ENCODE measurements at regions not wholly inside any gene's neighbourhood (a gene's known extent, or its start where the extent isn't known, plus 50 kb on each side); places are given as distances from the start of the nearest gene placed in this dataset.
"Not testable (repeated sequence)": the region's sequence is repeated elsewhere in the genome, so short reads cannot be mapped to it uniquely, and the experiment has no call there.

DNA sequence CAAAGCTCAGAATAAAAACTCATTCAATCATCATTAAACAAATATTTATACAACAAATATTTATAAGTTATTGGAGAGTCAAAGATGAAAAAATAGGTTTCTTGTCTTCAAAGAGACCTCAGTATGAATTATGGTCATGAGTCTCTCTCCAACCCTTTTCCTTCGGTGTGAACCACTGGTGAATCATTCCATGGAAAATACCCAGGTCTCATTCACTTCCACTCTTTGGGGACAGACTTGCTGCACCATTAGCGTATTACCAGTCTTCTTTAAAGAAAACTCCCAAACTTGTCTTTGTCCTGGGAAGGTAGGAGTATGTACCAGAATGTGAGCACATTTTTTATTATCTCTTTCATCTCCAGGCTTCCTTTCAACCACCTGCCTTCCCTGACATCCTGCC lies 257.4 kb upstream of the RBMS1 start:
- no peak for DNase-seq (ENCODE audit: low read depth, low spot score)
- no peak overlapping the region for H3K4me3 ChIP-seq (ENCODE audit: low read length)

DNA sequence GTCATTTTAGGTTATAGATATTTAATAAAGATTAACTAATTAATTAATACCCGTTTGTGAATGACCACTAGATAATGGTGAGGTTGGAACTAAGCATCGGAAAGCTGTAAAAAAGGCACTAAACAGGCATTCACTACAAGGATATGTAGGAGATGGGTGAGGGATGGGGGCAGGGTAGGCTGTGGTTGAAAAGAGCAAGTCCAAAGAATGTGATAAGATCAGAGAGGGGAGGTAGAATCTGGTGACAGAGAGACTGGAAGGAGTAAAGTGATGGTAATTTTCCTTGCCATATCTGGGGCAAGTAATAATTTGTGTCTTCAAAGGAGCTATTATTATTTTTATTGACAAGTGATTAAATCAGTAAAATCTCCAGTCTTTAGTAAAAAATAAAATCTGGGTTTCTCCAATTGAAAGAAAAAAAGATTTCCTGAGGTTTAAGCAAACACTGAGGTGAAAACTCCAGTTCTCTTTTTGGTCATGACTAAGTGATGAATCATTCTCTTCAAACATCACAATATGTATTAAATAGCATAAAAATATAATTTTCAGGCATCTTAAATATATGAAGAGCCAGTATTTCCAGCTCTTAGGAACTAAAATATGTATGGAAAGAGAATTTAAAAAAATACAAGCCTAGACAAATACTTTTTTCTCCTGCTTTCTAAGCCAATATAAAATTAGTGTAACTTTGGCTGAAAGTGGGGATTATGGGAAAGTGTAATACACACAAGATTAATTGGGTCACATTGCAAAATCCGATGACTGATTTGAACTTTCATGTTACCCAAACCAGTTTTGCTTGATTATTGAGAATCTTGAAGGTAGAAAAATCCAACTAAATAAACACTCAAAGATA lies 259.1 kb upstream of the RBMS1 start:
- H3K4me3 ChIP-seq (ENCODE audit: low read length): no peak overlapping the region
- DNase-seq (ENCODE audit: low read depth, low spot score): no peak

DNA sequence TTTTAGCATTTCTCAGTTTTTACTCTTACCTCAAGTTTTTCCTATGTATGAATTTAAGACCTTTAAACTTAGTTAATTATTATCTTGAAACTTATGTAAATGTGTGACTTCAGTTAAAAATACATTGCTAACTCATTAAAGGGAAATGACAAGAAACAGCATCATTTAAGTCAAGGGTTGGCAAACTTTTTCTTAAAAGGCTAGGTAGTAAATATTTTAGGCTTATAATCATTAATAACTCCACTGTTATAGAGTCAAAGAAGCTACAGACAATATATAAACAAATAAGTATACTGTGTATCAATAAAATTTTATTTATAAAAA lies 259.7 kb upstream of the RBMS1 start:
- no peak for DNase-seq (ENCODE audit: low read depth, low spot score)
- H3K4me3 ChIP-seq (ENCODE audit: low read length): no peak overlapping the region

DNA sequence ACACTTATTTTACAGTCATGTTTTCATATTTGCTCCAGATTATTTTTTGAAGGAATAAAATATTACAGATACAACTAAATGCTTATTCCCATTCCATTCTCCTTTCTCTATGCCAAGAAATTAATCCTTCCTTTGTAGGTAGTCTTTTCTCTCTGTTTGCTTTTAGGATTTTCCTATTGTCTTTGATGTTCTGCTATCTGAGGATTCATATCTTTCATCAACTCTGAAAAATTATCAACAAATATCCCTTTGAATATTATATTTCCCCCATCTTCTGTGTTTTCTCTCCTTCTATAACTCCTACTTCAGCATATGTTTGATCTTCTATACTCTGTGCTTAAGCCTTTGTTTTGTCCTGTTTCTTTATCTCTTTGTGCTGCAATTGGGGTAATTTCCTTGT lies 260.4 kb upstream of the RBMS1 start:
- DNase-seq (ENCODE audit: low read depth, low spot score): no peak
- H3K4me3 ChIP-seq (ENCODE audit: low read length): no peak overlapping the region

DNA sequence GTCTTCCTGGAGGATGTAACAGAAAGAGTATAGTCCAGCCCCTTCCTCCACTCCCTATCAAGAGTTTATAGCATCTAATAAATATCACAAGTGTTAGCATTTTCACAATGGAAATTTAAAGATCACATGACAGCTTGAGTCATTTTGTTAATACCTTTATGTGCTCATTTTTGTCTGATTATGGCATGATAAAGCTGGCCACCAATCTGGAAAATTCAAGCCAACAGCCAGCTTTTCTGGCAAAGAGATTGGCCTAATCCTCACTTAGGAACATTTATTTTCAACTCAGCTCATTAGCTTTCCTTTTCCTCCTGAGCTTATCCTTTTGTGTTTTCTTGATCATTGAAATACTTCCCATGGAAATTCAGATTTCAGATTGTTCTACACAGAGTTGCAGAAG lies 262.9 kb upstream of the RBMS1 start:
- no peak overlapping the region for H3K4me3 ChIP-seq (ENCODE audit: low read length)
- DNase-seq (ENCODE audit: low read depth, low spot score): no peak

DNA sequence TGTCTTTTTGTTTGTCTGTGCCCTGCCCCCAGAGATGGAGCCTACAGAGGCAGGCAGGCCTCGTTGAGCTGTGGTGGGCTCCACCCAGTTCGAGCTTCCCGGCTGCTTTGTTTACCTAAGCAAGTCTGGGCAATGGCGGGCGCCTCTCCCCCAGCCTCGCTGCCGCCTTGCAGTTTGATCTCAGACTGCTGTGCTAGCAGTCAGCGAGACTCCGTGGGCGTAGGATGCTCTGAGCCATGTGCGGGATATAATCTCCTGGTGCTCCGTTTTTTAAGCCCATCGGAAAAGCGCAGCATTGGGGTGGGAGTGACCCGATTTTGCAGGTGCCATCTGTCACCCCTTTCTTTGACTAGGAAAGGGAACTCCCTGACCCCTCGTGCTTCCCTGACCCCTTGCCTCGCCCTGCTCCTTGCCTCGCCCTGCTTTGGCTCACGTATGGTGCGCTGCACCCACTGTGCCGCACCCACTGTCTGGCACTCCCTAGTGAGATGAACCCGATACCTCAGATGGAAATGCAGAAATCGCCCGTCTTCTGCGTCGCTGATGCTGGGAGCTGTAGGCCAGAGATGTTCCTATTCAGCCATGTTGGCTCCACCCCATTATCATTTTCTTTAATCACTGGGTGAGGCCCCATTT lies 269.0 kb upstream of the RBMS1 start:
- not testable (repeated sequence) for H3K4me3 ChIP-seq (ENCODE audit: low read length); DNase-seq (ENCODE audit: low read depth, low spot score)

DNA sequence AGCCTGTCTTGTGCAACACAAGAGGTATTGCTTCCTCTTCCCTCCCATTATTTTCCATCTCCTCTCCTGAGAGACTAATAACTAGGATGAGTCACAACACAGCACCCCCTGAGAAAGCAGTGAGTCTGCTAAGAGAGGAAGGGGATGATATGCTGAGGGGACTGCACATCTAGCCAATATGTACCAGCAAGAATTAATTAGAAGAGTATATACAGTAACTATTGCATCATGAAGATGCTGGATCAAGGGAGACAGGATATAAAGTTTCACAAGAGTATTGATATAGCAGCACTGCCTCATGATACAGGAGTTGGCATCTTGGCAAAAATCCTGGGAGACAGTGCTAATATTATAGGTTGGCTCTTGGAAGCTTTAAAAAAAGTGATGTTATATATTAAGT lies 289.9 kb upstream of the RBMS1 start:
- no peak overlapping the region for H3K4me3 ChIP-seq (ENCODE audit: low read length)
- DNase-seq (ENCODE audit: low read depth, low spot score): no peak

DNA sequence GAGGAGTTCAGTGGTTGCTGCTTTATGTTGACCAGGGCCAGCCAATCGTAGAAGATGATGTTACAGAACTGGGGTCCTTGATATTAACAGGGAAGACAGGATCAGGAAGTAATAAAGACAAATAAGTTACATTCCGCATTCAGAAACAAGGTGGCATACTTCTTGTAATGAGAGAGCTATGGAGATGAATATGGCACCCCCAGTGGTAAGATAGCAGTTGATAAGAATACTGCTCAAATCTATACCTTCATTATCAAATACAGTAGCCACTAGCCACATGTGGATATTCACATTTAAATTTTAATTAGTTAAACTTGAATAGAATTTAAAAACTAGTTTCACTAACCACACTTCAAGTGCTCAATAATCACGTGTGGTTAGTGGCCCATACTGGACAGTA lies 290.4 kb upstream of the RBMS1 start:
- DNase-seq (ENCODE audit: low read depth, low spot score): no peak
- no peak overlapping the region for H3K4me3 ChIP-seq (ENCODE audit: low read length)

DNA sequence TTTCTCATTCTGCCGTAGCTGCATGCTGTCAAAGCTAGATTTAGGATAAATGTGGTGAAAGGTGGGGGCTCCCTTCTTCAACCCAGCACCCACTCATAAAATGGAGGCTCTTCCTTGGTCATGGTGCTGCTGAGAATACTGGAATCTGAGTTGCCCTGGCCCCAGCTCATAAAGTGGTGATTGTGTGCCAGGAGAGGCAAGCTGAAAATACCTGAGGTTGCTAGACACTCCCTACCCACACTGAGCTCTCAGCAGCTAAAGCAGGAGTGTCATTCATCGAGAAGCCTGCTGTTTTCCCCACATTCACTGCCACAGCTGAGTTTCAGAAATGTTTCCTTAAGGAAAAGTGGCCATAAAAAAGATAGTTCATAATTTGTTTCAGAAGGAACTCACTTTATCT lies 297.1 kb upstream of the RBMS1 start:
- no peak for DNase-seq (ENCODE audit: low read depth, low spot score)

DNA sequence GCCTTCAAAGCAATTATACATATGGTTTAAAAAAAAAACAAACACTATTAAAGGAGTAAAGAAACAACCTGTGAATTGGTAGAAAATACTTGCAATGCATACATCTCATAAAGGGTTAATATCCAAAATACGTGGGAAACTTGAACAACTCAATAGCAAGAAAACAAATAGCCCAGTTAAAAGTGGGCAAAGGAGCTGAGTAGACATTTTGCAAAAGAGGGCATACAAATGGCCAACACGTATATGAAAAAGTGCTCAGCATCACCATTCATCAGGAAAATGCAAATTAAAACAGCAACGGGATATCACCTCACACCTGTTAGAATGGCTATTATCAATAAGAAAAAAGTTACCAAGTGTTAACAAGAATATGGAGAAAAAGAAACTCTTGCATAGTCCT lies 298.3 kb upstream of the RBMS1 start:
- no peak for DNase-seq (ENCODE audit: low read depth, low spot score)
- H3K4me3 ChIP-seq (ENCODE audit: low read length): no peak overlapping the region

More for the DNA sequence above, 297.1 kb upstream of the RBMS1 start:
- no peak overlapping the region for H3K4me3 ChIP-seq (ENCODE audit: low read length)

DNA sequence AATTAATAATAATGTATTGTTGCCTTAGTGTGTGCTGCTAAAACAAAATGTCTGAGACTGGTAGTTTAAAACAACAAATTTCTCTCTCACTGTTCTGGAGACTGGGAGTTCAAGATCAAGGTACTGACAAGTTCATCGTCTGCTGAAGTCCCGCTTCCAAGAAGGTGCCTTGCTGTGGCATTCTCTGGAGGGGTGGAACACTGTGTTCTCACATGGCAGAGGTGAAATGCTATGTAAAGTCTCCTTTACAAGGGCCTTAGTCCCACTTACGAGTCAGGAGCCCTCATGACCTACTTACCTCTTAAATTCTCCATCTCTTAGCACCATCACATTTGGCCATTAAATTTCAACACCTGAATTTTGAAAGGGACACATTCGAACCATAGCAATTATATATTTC lies 299.2 kb upstream of the RBMS1 start:
- no peak overlapping the region for H3K4me3 ChIP-seq (ENCODE audit: low read length)
- no peak for DNase-seq (ENCODE audit: low read depth, low spot score)

DNA sequence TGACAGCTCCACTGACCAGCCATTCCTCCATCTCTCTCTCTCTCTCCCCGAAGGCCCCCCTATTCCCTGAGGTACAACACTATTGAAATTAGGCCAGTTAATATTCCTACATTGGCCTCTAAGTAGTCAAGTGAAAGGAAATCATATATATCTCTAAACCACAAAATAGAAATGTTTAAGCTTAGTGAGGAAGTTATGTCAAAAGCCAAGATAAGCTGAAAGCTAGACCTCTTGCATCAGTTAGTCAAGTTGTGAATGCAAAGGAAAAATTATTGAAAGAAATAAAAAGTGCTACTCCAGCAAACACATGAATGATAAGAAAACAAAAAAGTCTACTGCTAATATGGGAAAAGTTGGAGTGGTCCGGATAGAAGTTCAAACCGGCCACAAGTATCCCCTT lies 301.3 kb upstream of the RBMS1 start:
- no peak overlapping the region for H3K4me3 ChIP-seq (ENCODE audit: low read length)
- DNase-seq (ENCODE audit: low read depth, low spot score): no peak

DNA sequence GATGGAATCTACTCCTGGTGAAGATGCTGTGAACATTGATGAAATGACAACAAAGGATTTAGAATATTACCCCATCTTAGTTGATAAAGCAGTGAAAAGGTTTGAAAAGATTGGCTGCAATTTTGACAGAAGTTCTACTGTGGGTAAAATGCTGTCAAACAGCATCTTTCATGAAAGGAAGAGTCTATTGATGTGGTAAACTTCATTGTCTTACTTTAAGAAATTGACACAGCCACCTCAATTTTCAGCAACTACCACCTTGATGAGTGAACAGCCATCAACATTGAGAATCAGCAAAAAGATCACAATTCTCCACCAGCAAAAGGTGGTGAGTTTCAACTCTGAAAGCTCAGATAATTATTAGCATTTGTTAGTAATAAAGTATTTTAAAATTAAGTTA lies 310.3 kb upstream of the RBMS1 start:
- peak; percentile 62 for DNase-seq (ENCODE audit: low read depth, low spot score)
- no peak overlapping the region for H3K4me3 ChIP-seq (ENCODE audit: low read length)

DNA sequence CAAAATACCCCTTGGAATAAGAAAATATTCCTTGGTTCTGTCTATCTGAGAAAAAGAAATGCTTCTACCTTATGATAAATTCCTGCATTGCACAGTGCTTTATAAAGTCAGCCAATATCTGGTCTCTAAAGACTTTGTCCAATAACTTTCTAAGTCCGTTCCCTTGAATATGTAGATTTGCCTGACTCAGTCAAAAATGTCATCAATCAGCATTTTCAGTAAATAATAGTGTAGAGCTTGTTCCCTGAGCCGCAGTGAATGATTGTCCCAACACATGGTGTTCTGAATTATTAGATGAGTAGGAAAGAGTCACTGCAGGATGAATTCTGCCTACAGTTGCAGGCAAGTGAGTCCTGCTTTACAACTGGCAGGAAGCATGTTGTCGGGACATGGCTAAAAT lies 316.8 kb upstream of the RBMS1 start:
- no peak for DNase-seq (ENCODE audit: low read depth, low spot score)
- H3K4me3 ChIP-seq (ENCODE audit: low read length): no peak overlapping the region

DNA sequence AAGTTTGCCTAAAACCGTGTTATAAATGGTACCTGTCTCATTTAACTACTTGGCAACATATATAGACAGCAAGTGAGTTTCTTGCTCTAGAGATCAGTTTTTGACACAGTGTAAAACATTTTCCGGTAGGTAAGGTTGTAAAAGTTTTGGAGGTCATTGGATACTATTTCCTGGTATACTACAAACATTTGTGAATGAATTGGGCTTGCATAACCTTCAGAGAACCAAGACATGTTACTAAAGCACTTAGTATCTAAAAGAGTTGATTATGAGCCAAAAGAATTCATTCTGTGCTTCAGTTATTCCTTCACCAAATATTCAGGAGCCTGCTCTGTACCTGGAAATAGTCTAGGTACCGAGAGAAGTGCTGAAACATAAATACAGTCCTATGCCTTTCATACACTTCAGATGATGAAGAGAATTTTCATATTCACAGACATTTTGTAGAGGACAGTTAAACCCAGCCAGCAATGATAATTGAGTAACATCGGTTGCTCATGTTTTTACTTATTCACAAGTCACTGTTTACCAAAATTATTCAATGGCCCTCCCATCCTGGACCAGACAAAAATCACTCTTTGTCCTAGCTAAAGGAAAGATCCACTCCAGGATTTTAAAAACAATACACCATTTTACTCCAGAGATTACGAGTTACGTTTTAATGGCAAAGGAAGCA lies 319.4 kb upstream of the RBMS1 start:
- no peak for DNase-seq (ENCODE audit: low read depth, low spot score)
- H3K4me3 ChIP-seq (ENCODE audit: low read length): no peak overlapping the region

DNA sequence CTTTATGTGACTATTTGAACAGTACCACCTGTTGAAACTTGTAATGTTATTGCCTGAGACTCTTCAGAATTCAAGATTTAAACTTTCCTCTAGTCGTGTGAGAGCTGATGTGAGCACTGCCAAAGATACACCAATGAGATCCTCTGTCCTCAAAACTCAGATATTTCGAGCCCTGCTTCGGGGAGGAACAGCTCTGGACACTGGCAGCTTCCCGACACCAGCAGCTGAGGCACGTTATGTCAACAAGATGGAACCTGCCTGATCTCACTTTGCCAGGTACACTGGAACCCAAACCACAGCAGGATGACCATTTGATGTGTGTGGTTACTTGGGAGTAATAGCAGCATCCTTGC lies 319.9 kb upstream of the RBMS1 start:
- no peak for DNase-seq (ENCODE audit: low read depth, low spot score)
- no peak overlapping the region for H3K4me3 ChIP-seq (ENCODE audit: low read length)

DNA sequence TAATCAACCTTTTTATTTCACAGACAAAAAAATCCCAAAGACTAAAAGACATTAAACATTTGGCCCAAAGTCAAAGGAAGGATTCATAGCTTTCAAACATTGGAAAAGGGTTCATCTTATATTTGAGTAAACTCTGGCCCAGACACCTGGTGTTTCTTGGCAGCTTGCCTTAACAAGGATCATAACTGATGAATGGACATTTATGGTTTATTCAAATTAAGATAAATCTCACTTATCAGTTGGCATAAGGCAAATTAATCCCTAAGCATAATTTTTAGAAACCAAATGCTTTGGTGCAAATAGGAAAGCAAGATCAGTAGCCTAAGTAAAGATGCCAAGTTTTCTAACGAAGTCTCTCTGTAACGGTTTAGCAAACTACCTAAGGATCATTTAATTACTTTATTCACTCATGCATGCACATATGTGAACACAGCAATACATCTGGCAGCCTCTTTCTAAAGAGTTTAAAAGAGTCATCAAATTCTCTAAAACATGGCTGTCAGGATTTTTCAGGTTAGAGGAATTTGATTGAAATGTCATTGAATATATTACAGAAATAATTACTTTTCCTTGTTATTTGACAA lies 323.4 kb upstream of the RBMS1 start:
- no peak for DNase-seq (ENCODE audit: low read depth, low spot score)
- no peak overlapping the region for H3K4me3 ChIP-seq (ENCODE audit: low read length)

DNA sequence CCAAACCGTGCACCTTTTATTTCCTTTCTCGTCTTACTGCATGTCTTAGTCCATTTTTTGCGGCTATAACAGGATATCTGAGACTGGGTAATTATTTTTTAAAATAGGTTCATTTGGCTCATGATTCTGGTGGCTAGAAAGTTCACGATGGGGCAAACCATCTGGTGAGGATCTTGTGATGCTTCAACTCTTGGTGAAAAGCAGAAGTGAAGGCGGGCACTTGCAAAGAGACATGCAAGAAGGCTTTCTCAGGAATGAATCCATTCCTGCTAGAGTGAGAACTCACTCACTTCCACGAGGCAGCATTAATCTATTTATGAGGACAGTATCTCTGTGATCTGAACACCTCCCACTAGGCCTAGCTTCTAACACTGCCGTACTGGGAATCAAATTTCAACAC lies 327.1 kb upstream of the RBMS1 start:
- H3K4me3 ChIP-seq (ENCODE audit: low read length): no peak overlapping the region
- DNase-seq (ENCODE audit: low read depth, low spot score): no peak

DNA sequence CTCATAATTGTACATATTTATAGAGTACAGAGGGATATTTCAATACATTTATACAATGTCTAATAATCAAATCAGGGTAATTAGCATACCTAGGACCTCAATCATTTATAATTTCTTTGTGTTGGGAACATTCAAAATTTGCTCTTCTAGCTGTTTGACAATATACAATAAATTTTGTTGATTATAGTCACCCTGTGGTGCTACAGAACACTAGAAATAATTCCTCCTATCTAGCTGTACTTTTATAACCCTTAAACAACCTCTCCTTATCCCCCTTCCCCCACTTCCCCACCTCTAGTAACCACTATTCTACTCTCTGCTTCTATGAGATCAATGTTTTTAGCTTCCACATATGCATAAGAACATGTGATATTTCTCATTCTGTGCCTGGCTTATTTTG lies 328.4 kb upstream of the RBMS1 start:
- H3K4me3 ChIP-seq (ENCODE audit: low read length): no peak overlapping the region
- DNase-seq (ENCODE audit: low read depth, low spot score): no peak

DNA sequence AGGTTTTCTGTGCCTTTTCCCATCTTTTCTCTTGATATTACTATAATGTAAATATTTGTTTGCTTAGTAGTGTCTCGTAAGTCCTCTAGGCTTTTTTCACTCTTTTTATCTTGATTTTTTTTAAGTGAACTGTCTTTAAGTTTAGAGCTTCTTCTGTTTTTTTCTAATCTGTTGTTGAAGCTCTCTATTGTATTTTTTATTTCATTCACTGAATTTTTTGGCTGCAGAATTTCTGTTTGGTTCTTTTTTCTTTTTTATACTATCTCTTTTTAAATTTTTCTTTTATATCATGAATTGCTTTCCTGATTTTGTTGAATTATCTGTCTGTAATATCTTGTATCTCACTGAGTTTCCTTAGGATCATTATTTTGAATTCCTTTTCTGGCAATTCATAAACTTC lies 331.8 kb upstream of the RBMS1 start:
- no peak for DNase-seq (ENCODE audit: low read depth, low spot score)
- no peak overlapping the region for H3K4me3 ChIP-seq (ENCODE audit: low read length)
